RWPE1 (cell line): ENCODE measurements at regions not wholly inside any gene's neighbourhood (a gene's known extent, or its start where the extent isn't known, plus 50 kb on each side); places are given as distances from the start of the nearest gene placed in this dataset.

ENCODE experiments used
- CTCF ChIA-PET: fragments of 350-600 bp; sonication (Branson Sonifier 250); formaldehyde crosslinking; extraction: SDS; loops from one replicate; lab custom pipeline; 2021; lab: Yijun Ruan, JAX
- POLR2A ChIA-PET: fragments of 400-600 bp; formaldehyde crosslinking; extraction: SDS; loops from one replicate; lab custom pipeline; 2020; ENCODE audit warnings: antibody characterized with exemption; ENCODE audit not compliant: low non-redundant PET; lab: Yijun Ruan, JAX
- DNase-seq: peaks from one replicate; pipeline ENCODE4 v3.0.0; 2012; ENCODE audit warnings: low spot score
- H3K27ac ChIP-seq: fragments of 450-650 bp; 2 replicates; pipeline ENCODE4 v1.5.1; 2017
- CTCF ChIP-seq: fragments of 450-650 bp; conservative IDR thresholded peaks from 2 replicates; pipeline ENCODE4 v1.5.1; 2017; ENCODE audit warnings: low read depth, mild to moderate bottlenecking

GRCh38 chr9:91145496-91145895 is 216.2 kb downstream of the AUH start:
- ChIA-PET POLR2A (no interaction called here), CTCF (interaction anchor here (0.5 kb wide), 1 partner anchor 138 kb away, joined by 3 read pairs; no protein-coding TSS in a partner anchor)
- no peak for TF ChIP-seq CTCF
- DNase-seq, result no peak
- H3K27ac ChIP-seq, result no peak overlapping the region

GRCh38 chr9:91146391-91147019 is 215.2 kb downstream of the AUH start:
- DNase-seq, result no peak
- CTCF ChIA-PET, result interaction anchor here (0.6 to 0.7 kb wide), 2 partner anchors 21 to 135 kb away, joined by 3 read pairs; no protein-coding TSS in a partner anchor
- H3K27ac ChIP-seq, result no peak overlapping the region
- POLR2A ChIA-PET, result no interaction called here
- no peak for TF ChIP-seq CTCF

- no peak for TF ChIP-seq CTCF
- DNase-seq, result no peak
- peak overlapping the region; percentile 26; the same call in 1 of the 2 replicates for H3K27ac ChIP-seq
- ChIA-PET POLR2A (interaction anchor here (0.5 kb wide), 1 partner anchor 1120 kb away, joined by 3 read pairs; no protein-coding TSS in a partner anchor), CTCF (interaction anchor here (0.6 to 1.0 kb wide), 4 partner anchors 20 to 232 kb away, joined by 3 to 5 read pairs (median 3); no protein-coding TSS in a partner anchor)
Observed at GRCh38 chr9:91147079-91147708, 214.5 kb downstream of the AUH start.

GRCh38 chr9:91148306-91148705 is 213.4 kb downstream of the AUH start:
- TF ChIP-seq CTCF, result no peak
- no peak for DNase-seq
- POLR2A ChIA-PET, result no interaction called here
- CTCF ChIA-PET, result interaction anchor here (0.5 kb wide), 1 partner anchor 187 kb away, joined by 3 read pairs; no protein-coding TSS in a partner anchor
- no peak overlapping the region for H3K27ac ChIP-seq

- no peak for TF ChIP-seq CTCF
- no peak for DNase-seq
- CTCF ChIA-PET, result interaction anchor here (0.6 to 0.8 kb wide), 3 partner anchors 21 to 1525 kb away, joined by 3 to 4 read pairs (median 4); no protein-coding TSS in a partner anchor
- POLR2A ChIA-PET, result no interaction called here
- no peak overlapping the region for H3K27ac ChIP-seq
Observed at GRCh38 chr9:91150273-91150997, 211.3 kb downstream of the AUH start.

GRCh38 chr9:91150998-91151717 is 210.6 kb downstream of the AUH start:
- no peak for DNase-seq
- POLR2A ChIA-PET, result no interaction called here
- no peak for TF ChIP-seq CTCF
- CTCF ChIA-PET, result interaction anchor here (0.6 kb wide), 1 partner anchor 1524 kb away, joined by 4 read pairs; no protein-coding TSS in a partner anchor
- H3K27ac ChIP-seq, result no peak overlapping the region
